GM23248 (cell line): ENCODE measurements at regions not wholly inside any gene's neighbourhood (a gene's known extent, or its start where the extent isn't known, plus 50 kb on each side); places are given as distances from the start of the nearest gene placed in this dataset.

Source experiments
- EZH2 ChIP-seq: fragments of 200-600 bp; sonication (generic); IDR thresholded peaks from 2 replicates; pipeline ENCODE4 v1.6.1; 2018; ENCODE audit warnings: antibody characterized with exemption, mild to moderate bottlenecking; ENCODE audit not compliant: insufficient read depth, poor library complexity, severe bottlenecking
- EZH2phosphoT487 ChIP-seq: fragments of 200-600 bp; sonication (generic); IDR thresholded peaks from 2 replicates; pipeline ENCODE4 v1.6.1; 2018; ENCODE audit warnings: antibody characterized with exemption, moderate library complexity, mild to moderate bottlenecking, low read depth; ENCODE audit not compliant: insufficient read depth

DNA sequence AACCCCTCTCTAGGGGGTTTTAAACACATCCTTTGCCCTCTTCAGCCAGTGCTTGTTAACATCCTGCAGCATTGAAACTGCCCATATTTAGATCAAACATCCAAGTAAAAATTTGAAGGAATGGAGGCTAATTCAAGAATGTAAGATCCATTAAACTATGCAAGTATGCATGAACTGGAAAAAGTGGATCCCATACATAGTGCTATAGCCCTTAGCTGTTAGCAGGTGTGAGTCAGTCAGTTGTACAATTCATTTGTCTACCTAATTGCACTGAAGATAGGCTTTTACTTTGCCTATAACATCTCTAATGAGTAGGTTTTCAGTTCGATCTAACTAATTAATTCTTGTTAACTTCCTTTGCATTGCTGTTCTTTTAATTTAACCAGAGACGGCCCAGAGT lies 270.9 kb downstream of the LMO4 start:
- no peak for TF ChIP-seq EZH2phosphoT487
- TF ChIP-seq EZH2 = no peak
